Caco-2 (cell line): ENCODE measurements at regions not wholly inside any gene's neighbourhood (a gene's known extent, or its start where the extent isn't known, plus 50 kb on each side); places are given as distances from the start of the nearest gene placed in this dataset.

Experiments used
- BruUV-seq: library from RNA; stranded (reverse); fragments of 400-500 nt; replicated peaks from 2 replicates; lab custom pipeline; 2021; lab: Mats Ljungman, UMichigan
- CTCF ChIA-PET: fragments of 300-600 bp; sonication (Branson Sonifier 250); formaldehyde crosslinking; loops from one replicate; lab custom pipeline; 2022; ENCODE audit warnings: antibody characterized with exemption; lab: Charles Lee
- POLR2A ChIA-PET: fragments of 300-600 bp; sonication (Branson Sonifier 250); formaldehyde crosslinking; loops from one replicate; lab custom pipeline; 2022; ENCODE audit warnings: antibody characterized with exemption; lab: Charles Lee
- DNase-seq, 2 experiments: peaks; one replicate each; pipeline versions ENCODE4 v3.0.0 to v3.0.0-alpha.2; 2020 to 2022
- H3K27me3 ChIP-seq: replicated peaks from 2 replicates; pipeline ENCODE4 v1.6.0; 2011; ENCODE audit warnings: low read length; ENCODE audit not compliant: control insufficient read depth, insufficient read depth
- H3K36me3 ChIP-seq: 2 replicates; pipeline ENCODE4 v1.5.1; 2011; ENCODE audit warnings: low read length; ENCODE audit not compliant: control insufficient read depth, insufficient read depth
- H3K4me1 ChIP-seq: fragments of 250-450 bp; sonication (Bioruptor Pico); 2 replicates; pipeline ENCODE4 v1.5.1; 2020; ENCODE audit warnings: mild to moderate bottlenecking
- H3K4me3 ChIP-seq: 2 replicates; pipeline ENCODE4 v1.5.1; 2011; ENCODE audit warnings: low read depth, mild to moderate bottlenecking, control low read depth, low read length
- H3K9me3 ChIP-seq: fragments of 250-450 bp; sonication (Bioruptor Pico); 2 replicates; pipeline ENCODE4 v1.5.1; 2020; ENCODE audit warnings: mild to moderate bottlenecking, moderate library complexity
- H3K27ac Mint-ChIP-seq: one replicate; pipeline ENCODE4 v1.8.0; 2022; ENCODE audit warnings: mixed read lengths; ENCODE audit not compliant: unreplicated experiment
- H3K27me3 Mint-ChIP-seq: one replicate; pipeline ENCODE4 v1.8.0; 2022; ENCODE audit warnings: mixed read lengths; ENCODE audit not compliant: insufficient read depth, unreplicated experiment
- H3K36me3 Mint-ChIP-seq: one replicate; pipeline ENCODE4 v1.8.0; 2022; ENCODE audit warnings: mild to moderate bottlenecking, mixed read lengths; ENCODE audit not compliant: insufficient read depth, unreplicated experiment
- H3K4me1 Mint-ChIP-seq: one replicate; pipeline ENCODE4 v1.8.0; 2022; ENCODE audit warnings: low read depth, mixed read lengths; ENCODE audit not compliant: unreplicated experiment
- H3K4me3 Mint-ChIP-seq: one replicate; pipeline ENCODE4 v1.8.0; 2022; ENCODE audit warnings: mild to moderate bottlenecking, moderate library complexity, mixed read lengths; ENCODE audit not compliant: unreplicated experiment
- H3K9me3 Mint-ChIP-seq: one replicate; pipeline ENCODE4 v1.8.0; 2022; ENCODE audit warnings: mixed read lengths; ENCODE audit not compliant: unreplicated experiment
- CTCF ChIP-seq, 2 experiments: fragments of 200-600 bp in 1 of 2; IDR thresholded peaks; 1 replicate in 1 of 2; 2 replicates in 1 of 2; pipeline versions ENCODE4 v1.5.1 to v1.8.0; 2011 to 2022; ENCODE audit warnings: antibody characterized with exemption in 1 of 2, control low read depth in 1 of 2, inconsistent platforms in 1 of 2, low read depth in 1 of 2, low read length in 1 of 2, mild to moderate bottlenecking in 1 of 2, moderate library complexity in 1 of 2; ENCODE audit not compliant: insufficient read depth in 1 of 2, severe bottlenecking in 1 of 2, unreplicated experiment in 1 of 2
- intact Hi-C: fragments of 100-400 bp; cut with micrococcal nuclease; formaldehyde crosslinking; loops from one replicate; pipeline ENCODE4 v1.10.0; 2022; ENCODE audit not compliant: unreplicated experiment

- intact Hi-C loops: no loop called here
- POLR2A ChIA-PET: no interaction called here
- no peak overlapping the region for H3K4me3 ChIP-seq
- no peaks in the 10 kb centered on the region for H3K4me1 ChIP-seq
- DNase-seq: no peak
- Mint-ChIP-seq H3K27ac (no peak overlapping the region), H3K9me3 (no peaks in the 10 kb centered on the region), H3K27me3 (peaks cover 4% of the 10 kb centered on the region), H3K36me3 (no peaks in the 10 kb centered on the region), H3K4me1 (no peaks in the 10 kb centered on the region), H3K4me3 (no peak overlapping the region)
- no peak for TF ChIP-seq CTCF (IDR thresholded peaks at IDR 0.05; ENCODE audit: insufficient read depth in 1 of 2, low read depth in 1 of 2, low read length in 1 of 2, severe bottlenecking in 1 of 2, unreplicated experiment in 1 of 2)
- no peaks in the 10 kb centered on the region for H3K36me3 ChIP-seq
- CTCF ChIA-PET: no interaction called here
- no peaks in the 10 kb centered on the region for H3K9me3 ChIP-seq
- H3K27me3 ChIP-seq: no peaks in the 10 kb centered on the region
- no TSS peak for BruUV-seq
Measured at GRCh38 chr5:87182649-87183048, 85.0 kb upstream of the RASA1 start.

- Mint-ChIP-seq H3K4me1 (no peaks in the 10 kb centered on the region), H3K4me3 (no peak overlapping the region), H3K27me3 (peaks cover 4% of the 10 kb centered on the region), H3K27ac (no peak overlapping the region), H3K36me3 (no peaks in the 10 kb centered on the region), H3K9me3 (no peaks in the 10 kb centered on the region)
- ChIA-PET CTCF (no interaction called here), POLR2A (no interaction called here)
- Histone ChIP-seq H3K27me3 (no peaks in the 10 kb centered on the region), H3K9me3 (no peaks in the 10 kb centered on the region), H3K36me3 (no peaks in the 10 kb centered on the region), H3K4me3 (no peak overlapping the region), H3K4me1 (no peaks in the 10 kb centered on the region)
- BruUV-seq: no TSS peak
- DNase-seq: no peak
- no peak for TF ChIP-seq CTCF (IDR thresholded peaks at IDR 0.05; ENCODE audit: insufficient read depth in 1 of 2, low read depth in 1 of 2, low read length in 1 of 2, severe bottlenecking in 1 of 2, unreplicated experiment in 1 of 2)
- intact Hi-C loops: no loop called here
Measured at GRCh38 chr5:87183896-87184295, 83.8 kb upstream of the RASA1 start.

- ChIA-PET CTCF (no interaction called here), POLR2A (no interaction called here)
- no peaks in the 10 kb centered on the region for H3K9me3 ChIP-seq
- intact Hi-C loops: no loop called here
- Mint-ChIP-seq H3K4me3 (no peak overlapping the region), H3K27me3 (peaks cover 4% of the 10 kb centered on the region), H3K4me1 (no peaks in the 10 kb centered on the region), H3K27ac (no peak overlapping the region), H3K36me3 (no peaks in the 10 kb centered on the region), H3K9me3 (no peaks in the 10 kb centered on the region)
- TF ChIP-seq CTCF (IDR thresholded peaks at IDR 0.05; ENCODE audit: insufficient read depth in 1 of 2, low read depth in 1 of 2, low read length in 1 of 2, severe bottlenecking in 1 of 2, unreplicated experiment in 1 of 2): no peak
- H3K4me3 ChIP-seq: no peak overlapping the region
- no peak for DNase-seq
- H3K4me1 ChIP-seq: no peaks in the 10 kb centered on the region
- H3K36me3 ChIP-seq: no peaks in the 10 kb centered on the region
- BruUV-seq: no TSS peak
- no peaks in the 10 kb centered on the region for H3K27me3 ChIP-seq
Measured at GRCh38 chr5:87184605-87185004, 83.1 kb upstream of the RASA1 start.
